Chondrocyte (in vitro differentiated cells): ENCODE measurements at regions not wholly inside any gene's neighbourhood (a gene's known extent, or its start where the extent isn't known, plus 50 kb on each side); places are given as distances from the start of the nearest gene placed in this dataset.

ENCODE experiments used
- DNase-seq: peaks from one replicate; pipeline ENCODE4 v3.0.0; 2021; ENCODE audit warnings: mixed read lengths, low spot score
- H3K27ac Mint-ChIP-seq: one replicate; pipeline ENCODE4 v1.8.0; 2021; ENCODE audit warnings: mild to moderate bottlenecking, moderate library complexity, mixed read lengths; ENCODE audit not compliant: unreplicated experiment
- H3K27me3 Mint-ChIP-seq: 2 replicates; pipeline ENCODE4 v1.8.0; 2021; ENCODE audit warnings: low read depth, mixed read lengths
- H3K36me3 Mint-ChIP-seq: 2 replicates; pipeline ENCODE4 v1.8.0; 2021; ENCODE audit warnings: low read depth, mixed read lengths
- H3K4me1 Mint-ChIP-seq: 2 replicates; pipeline ENCODE4 v1.8.0; 2021; ENCODE audit warnings: low read depth, mild to moderate bottlenecking, mixed read lengths
- H3K4me3 Mint-ChIP-seq: one replicate; pipeline ENCODE4 v1.8.0; 2021; ENCODE audit warnings: mild to moderate bottlenecking, moderate library complexity, mixed read lengths; ENCODE audit not compliant: unreplicated experiment
- H3K9me3 Mint-ChIP-seq: 2 replicates; pipeline ENCODE4 v1.8.0; 2021; ENCODE audit warnings: low read depth, mixed read lengths
- CTCF ChIP-seq: fragments of 200-600 bp; sonication (generic); IDR thresholded peaks from 2 replicates; pipeline ENCODE4 v1.5.0; 2021; ENCODE audit warnings: antibody characterized with exemption, mild to moderate bottlenecking, moderate library complexity

- Mint-ChIP-seq H3K4me3 (no peak overlapping the region), H3K9me3 (no peaks in the 10 kb centered on the region), H3K27ac (no peak overlapping the region), H3K4me1 (peaks cover 13% of the 10 kb centered on the region), H3K36me3 (no peaks in the 10 kb centered on the region), H3K27me3 (no peaks in the 10 kb centered on the region)
- no peak for TF ChIP-seq CTCF
- DNase-seq: no peak
Measured at GRCh38 chr6:220721-221475, 71.4 kb upstream of the DUSP22 start.

- Mint-ChIP-seq H3K9me3 (no peaks in the 10 kb centered on the region), H3K4me3 (no peak overlapping the region), H3K4me1 (peaks cover 13% of the 10 kb centered on the region), H3K27ac (no peak overlapping the region), H3K27me3 (no peaks in the 10 kb centered on the region), H3K36me3 (no peaks in the 10 kb centered on the region)
- no peak for TF ChIP-seq CTCF
- DNase-seq: no peak
Measured at GRCh38 chr6:221531-222349, 70.5 kb upstream of the DUSP22 start.

- H3K27me3 Mint-ChIP-seq: no peaks in the 10 kb centered on the region
- H3K36me3 Mint-ChIP-seq: no peaks in the 10 kb centered on the region
- H3K27ac Mint-ChIP-seq: no peak overlapping the region
- H3K4me3 Mint-ChIP-seq: no peak overlapping the region
- TF ChIP-seq CTCF: no peak
- no peaks in the 10 kb centered on the region for H3K9me3 Mint-ChIP-seq
- DNase-seq: no peak
- H3K4me1 Mint-ChIP-seq: peaks cover 13% of the 10 kb centered on the region
Measured at GRCh38 chr6:222468-222867, 69.8 kb upstream of the DUSP22 start.

GRCh38 chr6:223136-223535 is 69.2 kb upstream of the DUSP22 start:
- Mint-ChIP-seq H3K4me3 (no peak overlapping the region), H3K36me3 (no peaks in the 10 kb centered on the region), H3K27me3 (no peaks in the 10 kb centered on the region), H3K9me3 (no peaks in the 10 kb centered on the region), H3K4me1 (peaks cover 13% of the 10 kb centered on the region), H3K27ac (no peak overlapping the region)
- no peak for TF ChIP-seq CTCF
- no peak for DNase-seq

- H3K27me3 Mint-ChIP-seq: no peaks in the 10 kb centered on the region
- no peak for DNase-seq
- no peak for TF ChIP-seq CTCF
- peaks cover 13% of the 10 kb centered on the region for H3K4me1 Mint-ChIP-seq
- no peak overlapping the region for H3K27ac Mint-ChIP-seq
- H3K9me3 Mint-ChIP-seq: no peaks in the 10 kb centered on the region
- no peak overlapping the region for H3K4me3 Mint-ChIP-seq
- H3K36me3 Mint-ChIP-seq: no peaks in the 10 kb centered on the region
Measured at GRCh38 chr6:223763-224162, 68.5 kb upstream of the DUSP22 start.
